Esophagus mucosa (tissue), 1 donor: ENCODE measurements at regions not wholly inside any gene's neighbourhood (a gene's known extent, or its start where the extent isn't known, plus 50 kb on each side); places are given as distances from the start of the nearest gene placed in this dataset.
A peak's percentile ranks its signal among the peaks of the same experiment; 100 is the strongest.
"Not testable (repeated sequence)": the region's sequence is repeated elsewhere in the genome, so short reads cannot be mapped to it uniquely, and the experiment has no call there.

Experiments used
- ATAC-seq: fragments of 200-7000 bp; cut with Tn5 transposase; one replicate; pipeline ENCODE4 v1.9.1; 2020
- donor health status: DM: yes; HTN: yes; CAD: no.

GRCh38 chr4:4666187-4666586, 124.3 kb upstream of the STX18 start:
- ATAC-seq: no peak

DNA sequence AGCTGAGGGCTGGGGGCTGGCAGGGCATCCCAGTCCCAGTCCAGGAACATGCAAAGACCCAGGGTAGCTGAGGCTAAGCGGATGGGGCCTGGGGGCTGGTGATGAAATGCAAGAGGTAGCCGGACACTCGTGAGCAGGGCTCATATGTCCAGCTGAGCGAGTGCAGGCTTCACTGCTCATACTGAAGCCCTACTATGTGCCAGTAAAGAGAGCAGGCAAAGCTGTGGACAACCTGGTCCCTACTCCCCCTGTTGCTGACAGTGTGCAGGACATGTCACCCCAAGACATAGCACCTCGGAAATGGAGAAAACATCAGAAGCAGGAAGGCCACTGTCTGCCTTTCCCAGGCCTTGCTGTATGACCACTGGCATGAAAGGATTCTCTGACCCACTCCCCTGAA, 122.4 kb upstream of the STX18 start:
- ATAC-seq: no peak

GRCh38 chr4:4663028-4663427, 121.2 kb upstream of the STX18 start:
- no peak for ATAC-seq

GRCh38 chr4:4662230-4662629, 120.4 kb upstream of the STX18 start:
- ATAC-seq: no peak

- no peak for ATAC-seq
Observed at GRCh38 chr4:4659871-4660651, 118.2 kb upstream of the STX18 start.

DNA sequence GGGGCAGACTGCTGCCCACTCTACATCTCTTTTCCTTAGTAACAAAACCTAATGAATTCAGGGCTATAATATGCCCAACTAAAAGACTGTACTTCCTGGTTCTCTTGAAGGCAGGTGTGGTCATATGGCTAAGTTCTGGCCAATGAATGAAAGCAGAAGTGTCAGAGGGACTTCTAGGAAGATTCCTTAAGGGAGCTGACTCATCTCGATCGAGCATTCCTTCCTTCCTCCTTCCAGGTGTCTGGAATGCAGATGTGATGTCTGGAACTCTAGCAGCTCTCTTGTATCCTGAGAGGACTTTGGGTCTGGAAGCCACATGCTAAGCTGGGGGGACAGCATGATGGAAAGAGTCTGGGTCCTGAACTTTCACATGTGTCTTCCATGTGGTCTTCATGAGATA, 116.2 kb upstream of the STX18 start:
- no peak for ATAC-seq

GRCh38 chr4:4656977-4657376, 115.1 kb upstream of the STX18 start:
- ATAC-seq: no peak

DNA sequence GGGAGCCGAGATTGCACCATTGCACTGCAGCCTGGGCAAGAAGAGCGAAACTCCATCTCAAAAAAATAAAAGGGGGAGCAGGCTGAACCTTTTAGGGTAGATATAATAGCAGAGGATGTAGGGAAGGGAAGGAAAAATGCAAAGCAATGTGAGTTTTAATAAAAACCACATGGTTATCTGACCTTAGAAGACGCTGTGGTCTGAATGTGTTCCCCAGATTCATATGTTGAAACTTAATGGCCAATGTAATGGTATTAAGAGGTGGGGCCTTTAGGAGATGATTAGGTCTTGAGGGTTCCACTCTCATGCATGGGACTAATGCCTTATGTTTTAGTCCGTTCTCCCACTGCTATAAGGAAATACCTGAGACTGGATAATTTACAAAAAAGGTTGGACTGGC, 114.1 kb upstream of the STX18 start:
- no peak for ATAC-seq

- no peak for ATAC-seq
Observed at GRCh38 chr4:4655011-4655410, 113.2 kb upstream of the STX18 start.

- ATAC-seq: no peak
Observed at GRCh38 chr4:4651811-4652755, 110.2 kb upstream of the STX18 start.

DNA sequence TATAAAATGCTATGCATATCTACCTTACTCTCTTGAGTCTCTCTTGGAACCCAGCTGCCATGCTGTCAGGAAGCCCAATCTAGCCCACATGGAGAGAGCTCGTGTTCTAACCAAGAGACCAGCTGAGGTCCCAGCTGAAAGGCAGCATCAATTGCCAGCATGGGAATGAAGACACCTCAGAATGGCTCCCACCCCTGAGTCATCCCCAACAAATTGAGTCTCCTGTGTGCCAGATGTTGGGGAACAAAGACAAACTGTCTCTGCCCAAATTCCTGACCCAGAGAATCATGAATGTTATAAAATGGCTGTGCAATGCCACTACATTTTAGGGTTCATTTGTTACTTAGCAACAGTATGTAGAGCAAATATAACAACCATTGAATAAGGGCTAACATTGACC, 105.2 kb upstream of the STX18 start:
- no peak for ATAC-seq

GRCh38 chr4:4645743-4646142, 103.9 kb upstream of the STX18 start:
- peak; percentile 48 for ATAC-seq

- ATAC-seq: not testable (repeated sequence)
Observed at GRCh38 chr4:4644277-4644676, 102.4 kb upstream of the STX18 start.

DNA sequence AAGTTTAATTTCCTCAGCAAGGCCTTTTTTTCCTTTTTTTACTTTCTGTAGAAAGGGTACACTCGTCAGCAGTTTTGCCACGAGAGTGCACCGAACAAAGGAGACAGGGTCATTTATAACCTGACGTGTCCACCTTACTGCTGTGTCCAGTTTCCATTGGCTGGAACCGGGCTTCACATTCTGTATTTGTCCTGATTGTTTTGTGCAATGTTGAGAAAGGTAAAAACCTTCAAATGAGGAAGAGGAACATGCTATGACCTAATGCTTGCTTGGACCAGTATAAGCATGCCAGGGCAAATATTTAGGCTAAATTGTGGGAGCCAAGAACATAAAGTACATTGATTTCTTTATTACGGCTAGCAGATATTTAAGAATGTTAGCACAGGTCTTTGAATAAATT, 101.9 kb upstream of the STX18 start:
- ATAC-seq: not testable (repeated sequence)

DNA sequence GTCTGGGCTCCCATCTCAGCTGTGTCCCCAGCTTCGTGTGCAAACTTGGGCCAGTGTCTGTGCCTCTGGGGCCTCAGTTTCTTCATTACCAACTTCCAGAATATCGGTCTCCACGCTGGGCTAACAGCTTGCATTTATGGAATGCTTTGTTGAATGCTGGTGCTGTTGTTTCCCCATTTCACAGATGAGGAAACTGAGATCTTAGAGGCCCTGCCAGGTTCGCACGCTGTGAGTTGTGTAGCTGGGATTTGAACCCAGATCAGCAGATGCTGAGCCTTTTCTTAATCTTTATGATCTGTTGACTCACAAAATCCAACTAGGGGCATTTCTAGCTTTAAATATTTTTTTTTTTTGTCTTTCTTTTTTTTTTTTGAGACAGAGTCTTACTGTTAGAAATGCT, 101.5 kb upstream of the STX18 start:
- no peak for ATAC-seq

- ATAC-seq: no peak
Observed at GRCh38 chr4:4642496-4643000, 100.7 kb upstream of the STX18 start.

GRCh38 chr4:4641661-4642495, 100.0 kb upstream of the STX18 start:
- no peak for ATAC-seq

GRCh38 chr4:4641254-4641653, 99.4 kb upstream of the STX18 start:
- no peak for ATAC-seq

- ATAC-seq: no peak
Observed at GRCh38 chr4:4640692-4641091, 98.8 kb upstream of the STX18 start.

DNA sequence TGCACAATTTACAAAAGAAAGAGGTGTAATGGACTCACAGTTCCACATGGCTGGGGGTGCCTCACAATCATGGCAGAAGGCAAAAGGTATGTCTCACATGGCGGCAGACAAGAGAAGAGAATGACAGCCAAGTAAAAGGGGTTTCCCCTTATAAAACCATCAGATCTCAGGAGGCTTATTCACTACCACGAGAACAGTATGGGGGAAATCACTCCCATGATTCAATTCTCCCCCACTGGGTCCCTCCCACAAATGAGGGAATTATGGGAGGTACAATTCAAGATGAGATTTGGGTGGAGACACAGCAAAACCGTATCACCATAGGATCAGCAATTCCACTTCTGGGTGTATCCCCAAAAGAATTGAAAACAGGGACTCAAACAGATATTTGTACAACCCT, 97.5 kb upstream of the STX18 start:
- ATAC-seq: no peak

DNA sequence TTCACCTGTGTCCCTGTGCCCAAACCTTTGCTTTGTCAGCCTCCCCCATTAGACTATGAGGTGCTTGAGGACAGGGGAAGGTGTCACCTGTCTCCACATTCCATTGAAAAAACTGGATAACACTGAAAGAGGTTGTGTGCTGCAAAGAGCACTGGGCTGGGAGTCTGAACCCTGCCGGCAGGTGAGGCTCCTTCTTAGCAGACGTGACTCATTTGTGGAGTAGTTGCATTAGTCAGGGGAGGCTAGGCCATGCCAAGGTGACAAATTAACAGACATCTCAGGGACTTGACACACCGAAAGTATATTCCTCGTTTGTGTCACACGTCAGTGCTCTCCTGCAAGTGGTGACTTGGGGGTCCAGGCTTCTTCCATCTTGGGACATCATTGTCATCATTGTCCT, 95.9 kb upstream of the STX18 start:
- peak; percentile 74 for ATAC-seq

- ATAC-seq: no peak
Observed at GRCh38 chr4:4633431-4633830, 91.6 kb upstream of the STX18 start.

- no peak for ATAC-seq
Observed at GRCh38 chr4:4631150-4631549, 89.3 kb upstream of the STX18 start.
